ENCODE measurements at regions not wholly inside any gene's neighbourhood (a gene's known extent, or its start where the extent isn't known, plus 50 kb on each side); places are given as distances from the start of the nearest gene placed in this dataset.
"Not testable (repeated sequence)": the region's sequence is repeated elsewhere in the genome, so short reads cannot be mapped to it uniquely, and the experiment has no call there.

GRCh38 chrX:93868289-93868965 is 194.4 kb downstream of the FAM133A start:
- peak in 1 of 2 donors; percentile 77 for DNase-seq (ENCODE audit: low read depth in 2 of 2)

- DNase-seq (ENCODE audit: low read depth in 2 of 2) = peak; percentile 11 to 58
Measured at GRCh38 chrX:93874554-93874953, 200.5 kb downstream of the FAM133A start.

- peak in 1 of 2 donors; percentile 45 for DNase-seq (ENCODE audit: low read depth in 2 of 2)
Measured at GRCh38 chrX:93875621-93876282, 201.7 kb downstream of the FAM133A start.

- DNase-seq (ENCODE audit: low read depth in 2 of 2) = not testable (repeated sequence)
Measured at GRCh38 chrX:93921041-93921440, 247.0 kb downstream of the FAM133A start.

GRCh38 chrX:93932471-93933220 is 258.6 kb downstream of the FAM133A start:
- no peak for DNase-seq (ENCODE audit: low read depth in 2 of 2)

- DNase-seq (ENCODE audit: low read depth in 2 of 2) = no peak
Measured at GRCh38 chrX:93977641-93978040, 303.6 kb downstream of the FAM133A start.

GRCh38 chrX:93985344-93986307 is 311.6 kb downstream of the FAM133A start:
- no peak for DNase-seq (ENCODE audit: low read depth in 2 of 2)

All from lung microvascular endothelial cell (primary cell).